D721Med (cell line): ENCODE measurements at regions not wholly inside any gene's neighbourhood (a gene's known extent, or its start where the extent isn't known, plus 50 kb on each side); places are given as distances from the start of the nearest gene placed in this dataset.

ENCODE experiments used
- DNase-seq: peaks from one replicate; pipeline ENCODE4 v3.0.0; 2011; ENCODE audit warnings: low spot score; ENCODE audit not compliant: insufficient read length
- FAIRE-seq: peaks from 2 replicates; lab custom pipeline; 2011; peaks lifted over from hg19 to GRCh38; lab: Jason Lieb, UNC
- TF ChIP-seq, protein P1 (sequence below): IDR thresholded peaks from 2 replicates; pipeline ENCODE4 v1.5.1; 2012; ENCODE audit warnings: mild to moderate bottlenecking, control low read depth; ENCODE audit not compliant: insufficient read depth; ENCODE audit errors: missing control alignments

DNA sequence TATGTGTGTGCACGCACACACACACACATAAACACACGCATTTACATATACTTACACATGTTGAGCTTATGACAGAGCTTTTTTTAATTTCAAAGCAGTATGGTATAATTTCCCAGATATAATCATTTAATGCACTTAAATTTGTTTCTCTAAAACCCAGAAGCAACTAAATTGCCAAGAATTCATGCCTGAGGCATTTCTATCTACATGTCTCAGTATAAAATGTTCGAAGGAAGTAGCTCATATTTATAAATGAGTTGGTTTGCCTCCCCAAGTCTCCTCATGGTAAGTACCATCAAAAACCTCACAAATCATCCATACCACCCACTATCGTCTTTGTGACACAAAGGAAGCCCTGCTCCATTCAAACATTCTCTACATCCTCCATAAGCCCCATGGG is 130.6 kb downstream of the RPL22L1 start:
- TF ChIP-seq, protein P1, sequence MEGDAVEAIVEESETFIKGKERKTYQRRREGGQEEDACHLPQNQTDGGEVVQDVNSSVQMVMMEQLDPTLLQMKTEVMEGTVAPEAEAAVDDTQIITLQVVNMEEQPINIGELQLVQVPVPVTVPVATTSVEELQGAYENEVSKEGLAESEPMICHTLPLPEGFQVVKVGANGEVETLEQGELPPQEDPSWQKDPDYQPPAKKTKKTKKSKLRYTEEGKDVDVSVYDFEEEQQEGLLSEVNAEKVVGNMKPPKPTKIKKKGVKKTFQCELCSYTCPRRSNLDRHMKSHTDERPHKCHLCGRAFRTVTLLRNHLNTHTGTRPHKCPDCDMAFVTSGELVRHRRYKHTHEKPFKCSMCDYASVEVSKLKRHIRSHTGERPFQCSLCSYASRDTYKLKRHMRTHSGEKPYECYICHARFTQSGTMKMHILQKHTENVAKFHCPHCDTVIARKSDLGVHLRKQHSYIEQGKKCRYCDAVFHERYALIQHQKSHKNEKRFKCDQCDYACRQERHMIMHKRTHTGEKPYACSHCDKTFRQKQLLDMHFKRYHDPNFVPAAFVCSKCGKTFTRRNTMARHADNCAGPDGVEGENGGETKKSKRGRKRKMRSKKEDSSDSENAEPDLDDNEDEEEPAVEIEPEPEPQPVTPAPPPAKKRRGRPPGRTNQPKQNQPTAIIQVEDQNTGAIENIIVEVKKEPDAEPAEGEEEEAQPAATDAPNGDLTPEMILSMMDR, result no peak
- DNase-seq, result no peak
- no peak for FAIRE-seq

DNA sequence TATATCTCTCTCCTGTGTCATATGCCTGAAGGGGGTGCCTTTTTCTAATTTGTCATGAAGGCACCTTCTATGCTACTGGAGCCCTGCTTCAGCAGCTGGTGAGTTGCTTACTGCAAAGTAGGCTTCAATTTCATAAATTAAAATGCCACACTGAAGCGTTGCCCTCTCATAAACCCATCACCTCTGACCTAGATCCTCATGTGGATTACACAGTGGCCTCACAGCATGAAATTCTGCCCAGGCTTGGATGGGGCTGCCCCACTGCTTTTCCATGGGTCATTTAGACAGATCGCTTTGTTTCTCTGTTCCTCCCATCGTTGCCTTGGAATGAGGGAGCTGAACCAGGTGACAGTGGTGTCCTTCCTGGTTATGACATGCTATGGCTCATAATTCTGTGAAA is 131.2 kb downstream of the RPL22L1 start:
- TF ChIP-seq, protein P1, result no peak
- FAIRE-seq (no peak), DNase-seq (no peak)

DNA sequence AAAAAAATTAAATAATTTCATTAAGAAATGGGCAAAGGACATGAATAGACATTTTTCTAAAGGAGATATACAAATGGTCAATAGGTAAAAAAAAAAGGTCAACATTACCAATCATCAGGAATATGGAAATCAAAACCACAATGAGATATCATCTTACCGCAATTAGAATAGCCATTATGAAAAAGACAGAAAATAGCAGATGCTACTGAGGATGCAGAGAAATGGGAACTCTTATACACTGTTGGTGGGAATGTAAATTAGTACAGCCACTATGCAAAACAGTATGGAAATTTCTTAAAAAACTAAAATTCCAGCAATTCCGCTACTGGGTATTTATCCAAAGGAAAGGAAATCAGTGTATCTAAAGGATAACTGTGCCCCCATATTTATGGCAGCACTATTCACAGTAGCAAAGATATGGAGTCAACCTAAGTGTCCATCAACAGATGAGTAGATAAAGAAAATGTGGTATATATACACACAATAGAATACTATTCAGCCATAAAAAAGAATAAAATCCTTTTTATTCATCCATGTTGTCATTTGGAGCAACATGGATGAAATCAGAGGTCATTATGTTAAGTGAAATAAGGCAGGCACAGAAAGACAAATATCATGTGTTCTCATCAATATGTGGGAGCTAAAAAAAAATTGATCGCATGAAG is 132.4 kb downstream of the RPL22L1 start:
- DNase-seq, result no peak
- TF ChIP-seq, protein P1, result no peak
- FAIRE-seq, result no peak

DNA sequence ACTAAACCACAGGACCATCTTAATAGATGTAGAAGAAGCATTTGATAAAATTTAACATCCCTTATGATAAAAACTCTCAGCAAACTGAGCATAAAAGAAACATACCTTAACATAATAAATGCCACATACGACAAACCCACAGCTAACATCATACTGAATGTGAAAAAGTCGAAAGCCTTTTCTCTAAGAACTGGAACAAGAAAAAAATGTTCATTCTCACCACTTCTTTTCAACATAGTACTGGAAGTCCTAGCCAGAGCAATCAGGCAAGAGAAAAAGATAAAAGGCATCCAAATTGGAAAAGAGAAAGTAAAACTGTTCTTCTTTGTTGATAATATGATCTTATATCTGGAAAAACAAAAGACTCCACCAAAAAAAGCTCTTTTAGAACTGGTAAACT is 134.2 kb downstream of the RPL22L1 start:
- FAIRE-seq (no peak), DNase-seq (no peak)
- TF ChIP-seq, protein P1, result no peak

DNA sequence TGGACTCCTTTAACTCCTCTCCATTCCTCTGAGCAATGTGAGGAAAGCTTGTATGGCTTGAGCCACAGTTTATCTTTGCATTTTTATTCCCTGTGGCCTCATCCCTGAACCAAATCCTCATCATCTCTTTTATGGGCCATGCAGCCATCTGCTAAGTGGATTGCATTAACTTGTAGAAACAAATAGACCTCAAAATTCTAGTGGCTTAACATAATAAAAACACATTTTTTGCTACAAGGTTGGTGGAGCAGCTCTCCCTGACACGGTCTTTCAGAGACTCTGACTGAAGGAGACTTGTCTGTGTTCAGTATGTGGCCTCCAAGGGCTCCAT is 135.3 kb downstream of the RPL22L1 start:
- no peak for DNase-seq
- TF ChIP-seq, protein P1, result no peak
- FAIRE-seq, result no peak

DNA sequence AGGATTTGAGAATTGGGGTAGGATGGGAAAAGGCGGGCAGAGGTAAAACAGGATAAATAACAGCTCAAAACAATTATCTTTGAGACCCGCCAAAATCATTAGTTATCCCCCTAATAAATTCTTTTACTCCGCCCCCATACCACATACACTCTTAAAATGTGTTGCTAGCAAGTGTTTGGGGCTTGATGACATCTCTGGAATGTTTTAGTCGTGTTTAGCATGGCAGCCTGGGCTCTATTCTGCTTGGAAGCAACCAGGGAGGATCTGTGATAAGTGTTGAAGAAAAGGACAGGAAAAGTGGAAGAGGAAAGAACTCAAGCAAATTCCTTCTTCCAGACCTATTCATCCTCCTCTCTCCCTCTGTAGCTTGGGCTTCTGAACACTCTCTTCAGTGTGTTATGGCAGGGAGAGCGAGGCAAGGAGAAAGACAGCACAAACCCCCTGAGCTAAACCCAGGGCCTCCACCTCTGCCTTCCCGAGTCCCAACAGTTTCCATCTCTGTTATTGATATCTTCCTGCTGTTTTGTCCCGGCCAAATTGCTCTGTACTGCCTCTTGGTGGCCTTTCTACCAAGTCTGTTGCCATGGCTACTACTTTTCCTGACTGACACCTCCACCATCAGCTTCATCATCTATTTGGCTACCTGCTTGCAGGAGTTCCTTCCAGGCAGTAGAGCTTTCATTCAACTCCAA is 135.8 kb downstream of the RPL22L1 start:
- FAIRE-seq, result no peak
- TF ChIP-seq, protein P1, result no peak
- DNase-seq, result no peak

DNA sequence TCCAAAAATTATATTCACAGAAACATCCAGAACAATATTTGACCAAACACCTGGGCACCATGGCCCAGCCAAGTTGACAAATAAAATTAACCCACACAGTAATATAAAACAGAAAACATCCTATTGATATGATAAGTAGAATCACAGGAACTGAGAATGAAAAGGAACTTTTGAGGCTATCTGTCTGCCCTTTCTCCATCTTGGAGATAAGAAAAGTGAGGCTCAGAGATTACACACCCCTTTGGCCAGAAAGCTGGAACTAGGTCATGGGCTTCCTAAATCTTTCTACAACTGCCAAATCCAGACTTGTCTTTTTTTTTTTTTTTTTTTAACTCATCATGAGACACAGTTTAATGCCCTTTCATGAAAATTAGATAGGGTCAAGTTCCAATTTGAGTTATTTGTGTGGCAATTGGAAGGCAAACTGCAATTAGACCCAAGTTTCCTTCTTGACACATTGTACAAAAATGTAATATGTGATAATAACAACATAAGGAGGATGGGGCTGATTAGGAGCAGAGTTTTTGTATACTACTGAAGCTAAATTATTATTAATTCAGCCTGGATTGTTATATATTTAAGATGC is 137.2 kb downstream of the RPL22L1 start:
- no peak for DNase-seq
- FAIRE-seq, result no peak
- TF ChIP-seq, protein P1, result no peak
